ENCODE measurements at regions not wholly inside any gene's neighbourhood (a gene's known extent, or its start where the extent isn't known, plus 50 kb on each side); places are given as distances from the start of the nearest gene placed in this dataset.

GRCh38 chr6:121748376-121748775, 312.9 kb downstream of the GJA1 start:
- FAIRE-seq (no peak), DNase-seq (no peak)
- no peak overlapping the region for H3K4me3 ChIP-seq (ENCODE audit: low read length in 3 of 3)
- H3K27ac ChIP-seq (ENCODE audit: low read depth in 2 of 2, low read length in 2 of 2): no peak overlapping the region
- no peaks in the 10 kb centered on the region for H3K9me3 ChIP-seq (ENCODE audit: control insufficient read depth in 2 of 3, insufficient read depth in 1 of 3, low read length in 3 of 3)
- H3K9ac ChIP-seq (ENCODE audit: low read length in 3 of 3): no peak overlapping the region
- H3K4me1 ChIP-seq (ENCODE audit: control insufficient read depth in 2 of 3, insufficient read depth in 2 of 3, low read depth in 1 of 3, low read length in 3 of 3): no peaks in the 10 kb centered on the region
- TF ChIP-seq, protein P1, sequence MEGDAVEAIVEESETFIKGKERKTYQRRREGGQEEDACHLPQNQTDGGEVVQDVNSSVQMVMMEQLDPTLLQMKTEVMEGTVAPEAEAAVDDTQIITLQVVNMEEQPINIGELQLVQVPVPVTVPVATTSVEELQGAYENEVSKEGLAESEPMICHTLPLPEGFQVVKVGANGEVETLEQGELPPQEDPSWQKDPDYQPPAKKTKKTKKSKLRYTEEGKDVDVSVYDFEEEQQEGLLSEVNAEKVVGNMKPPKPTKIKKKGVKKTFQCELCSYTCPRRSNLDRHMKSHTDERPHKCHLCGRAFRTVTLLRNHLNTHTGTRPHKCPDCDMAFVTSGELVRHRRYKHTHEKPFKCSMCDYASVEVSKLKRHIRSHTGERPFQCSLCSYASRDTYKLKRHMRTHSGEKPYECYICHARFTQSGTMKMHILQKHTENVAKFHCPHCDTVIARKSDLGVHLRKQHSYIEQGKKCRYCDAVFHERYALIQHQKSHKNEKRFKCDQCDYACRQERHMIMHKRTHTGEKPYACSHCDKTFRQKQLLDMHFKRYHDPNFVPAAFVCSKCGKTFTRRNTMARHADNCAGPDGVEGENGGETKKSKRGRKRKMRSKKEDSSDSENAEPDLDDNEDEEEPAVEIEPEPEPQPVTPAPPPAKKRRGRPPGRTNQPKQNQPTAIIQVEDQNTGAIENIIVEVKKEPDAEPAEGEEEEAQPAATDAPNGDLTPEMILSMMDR (IDR thresholded peaks at IDR 0.05; ENCODE audit: borderline replicate concordance, extremely low read depth, insufficient read depth): no peak
- H3K36me3 ChIP-seq (ENCODE audit: control insufficient read depth in 2 of 3, insufficient read depth in 3 of 3, low read length in 3 of 3): no peaks in the 10 kb centered on the region
- H3K27me3 ChIP-seq (ENCODE audit: control insufficient read depth, insufficient read depth, low read length): no peaks in the 10 kb centered on the region
- intact Hi-C loops (cut with DNase I): no loop called here

GRCh38 chr6:121748850-121749249, 313.4 kb downstream of the GJA1 start:
- TF ChIP-seq, protein P1 (IDR thresholded peaks at IDR 0.05; ENCODE audit: borderline replicate concordance, extremely low read depth, insufficient read depth): no peak
- Histone ChIP-seq H3K4me1 (ENCODE audit: control insufficient read depth in 2 of 3, insufficient read depth in 2 of 3, low read depth in 1 of 3, low read length in 3 of 3) (no peaks in the 10 kb centered on the region), H3K27ac (ENCODE audit: low read depth in 2 of 2, low read length in 2 of 2) (no peak overlapping the region), H3K27me3 (ENCODE audit: control insufficient read depth, insufficient read depth, low read length) (no peaks in the 10 kb centered on the region), H3K9me3 (ENCODE audit: control insufficient read depth in 2 of 3, insufficient read depth in 1 of 3, low read length in 3 of 3) (no peaks in the 10 kb centered on the region), H3K36me3 (ENCODE audit: control insufficient read depth in 2 of 3, insufficient read depth in 3 of 3, low read length in 3 of 3) (no peaks in the 10 kb centered on the region), H3K9ac (ENCODE audit: low read length in 3 of 3) (no peak overlapping the region), H3K4me3 (ENCODE audit: low read length in 3 of 3) (no peak overlapping the region)
- FAIRE-seq (no peak), DNase-seq (no peak)
- intact Hi-C loops (cut with DNase I): no loop called here

DNA sequence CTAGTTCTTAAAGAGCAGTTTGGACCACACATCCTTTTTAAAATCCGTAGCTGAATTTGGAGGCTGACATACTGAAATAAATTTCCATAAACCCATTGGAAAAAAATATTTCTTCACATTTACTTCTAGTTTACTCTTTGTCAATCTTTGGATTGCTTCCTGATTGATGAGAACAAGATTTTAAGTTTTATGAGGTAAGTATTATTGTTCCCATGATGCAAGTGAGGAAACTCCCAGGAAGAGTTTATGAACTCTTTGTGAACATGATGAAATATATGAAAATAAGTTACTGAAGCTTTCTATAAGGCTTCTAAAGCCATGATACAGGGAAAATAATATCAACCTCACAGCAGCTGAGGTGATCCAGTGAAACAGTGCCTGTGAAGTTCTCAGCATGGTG, 320.0 kb downstream of the GJA1 start:
- TF ChIP-seq, protein P1 (IDR thresholded peaks at IDR 0.05; ENCODE audit: borderline replicate concordance, extremely low read depth, insufficient read depth): no peak
- Histone ChIP-seq H3K4me1 (ENCODE audit: control insufficient read depth in 2 of 3, insufficient read depth in 2 of 3, low read depth in 1 of 3, low read length in 3 of 3) (no peaks in the 10 kb centered on the region), H3K36me3 (ENCODE audit: control insufficient read depth in 2 of 3, insufficient read depth in 3 of 3, low read length in 3 of 3) (no peaks in the 10 kb centered on the region), H3K9me3 (ENCODE audit: control insufficient read depth in 2 of 3, insufficient read depth in 1 of 3, low read length in 3 of 3) (no peaks in the 10 kb centered on the region), H3K27ac (ENCODE audit: low read depth in 2 of 2, low read length in 2 of 2) (no peak overlapping the region), H3K4me3 (ENCODE audit: low read length in 3 of 3) (no peak overlapping the region), H3K9ac (ENCODE audit: low read length in 3 of 3) (no peak overlapping the region), H3K27me3 (ENCODE audit: control insufficient read depth, insufficient read depth, low read length) (no peaks in the 10 kb centered on the region)
- DNase-seq (no peak), FAIRE-seq (no peak)
- intact Hi-C loops (cut with DNase I): no loop called here

DNA sequence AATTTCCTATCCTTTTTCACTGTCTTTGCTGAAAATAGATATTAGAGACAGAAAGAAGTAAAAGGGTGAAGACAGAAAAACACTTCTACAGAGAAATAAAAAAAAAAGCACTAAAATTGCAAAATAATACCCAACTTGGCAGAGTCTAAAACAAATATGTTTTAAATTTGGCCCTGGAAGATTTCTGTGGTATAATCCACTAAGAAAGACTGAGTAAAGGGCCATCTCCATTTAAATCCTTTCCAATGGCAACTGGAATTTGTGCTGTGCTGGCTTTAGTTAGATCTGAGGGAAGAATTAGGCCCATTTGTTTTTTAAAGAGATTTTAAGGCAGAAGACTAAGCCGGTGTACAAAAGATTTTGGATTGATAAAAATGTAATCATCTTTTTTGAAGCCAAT, 321.2 kb downstream of the GJA1 start:
- H3K27ac ChIP-seq (ENCODE audit: low read depth in 2 of 2, low read length in 2 of 2): no peak overlapping the region
- intact Hi-C loops (cut with DNase I): no loop called here

More for the DNA sequence above, 321.2 kb downstream of the GJA1 start:
- Histone ChIP-seq H3K4me3 (ENCODE audit: low read length in 3 of 3) (no peak overlapping the region), H3K4me1 (ENCODE audit: control insufficient read depth in 2 of 3, insufficient read depth in 2 of 3, low read depth in 1 of 3, low read length in 3 of 3) (no peaks in the 10 kb centered on the region), H3K9me3 (ENCODE audit: control insufficient read depth in 2 of 3, insufficient read depth in 1 of 3, low read length in 3 of 3) (no peaks in the 10 kb centered on the region), H3K9ac (ENCODE audit: low read length in 3 of 3) (no peak overlapping the region), H3K36me3 (ENCODE audit: control insufficient read depth in 2 of 3, insufficient read depth in 3 of 3, low read length in 3 of 3) (no peaks in the 10 kb centered on the region), H3K27me3 (ENCODE audit: control insufficient read depth, insufficient read depth, low read length) (no peaks in the 10 kb centered on the region)
- DNase-seq (no peak), FAIRE-seq (no peak)
- TF ChIP-seq, protein P1 (IDR thresholded peaks at IDR 0.05; ENCODE audit: borderline replicate concordance, extremely low read depth, insufficient read depth): no peak
